ENCODE measurements at regions not wholly inside any gene's neighbourhood (a gene's known extent, or its start where the extent isn't known, plus 50 kb on each side); places are given as distances from the start of the nearest gene placed in this dataset.
"Not testable (repeated sequence)": the region's sequence is repeated elsewhere in the genome, so short reads cannot be mapped to it uniquely, and the experiment has no call there.

GRCh38 chr6:144661116-144661806, 376.1 kb downstream of the UTRN start:
- no peak overlapping the region for H3K27ac ChIP-seq
- TF ChIP-seq CTCF (conservative IDR thresholded peaks at IDR 0.05) = no peak

- no peak overlapping the region for H3K27ac ChIP-seq
- no peak for TF ChIP-seq CTCF (conservative IDR thresholded peaks at IDR 0.05)
These were observed 377.8 kb downstream of the UTRN start for GRCh38 chr6:144662812-144663365.

GRCh38 chr6:144664281-144664680, 379.1 kb downstream of the UTRN start:
- TF ChIP-seq CTCF (conservative IDR thresholded peaks at IDR 0.05) = no peak
- no peak overlapping the region for H3K27ac ChIP-seq

GRCh38 chr6:144664947-144665346, 379.8 kb downstream of the UTRN start:
- H3K27ac ChIP-seq = no peak overlapping the region
- TF ChIP-seq CTCF (conservative IDR thresholded peaks at IDR 0.05) = no peak

- TF ChIP-seq CTCF (conservative IDR thresholded peaks at IDR 0.05) = no peak
- H3K27ac ChIP-seq = no peak overlapping the region
These were observed 380.9 kb downstream of the UTRN start for GRCh38 chr6:144665932-144666450.

GRCh38 chr6:144666781-144667180, 381.6 kb downstream of the UTRN start:
- no peak overlapping the region for H3K27ac ChIP-seq
- no peak for TF ChIP-seq CTCF (conservative IDR thresholded peaks at IDR 0.05)

GRCh38 chr6:144667532-144668503, 382.7 kb downstream of the UTRN start:
- no peak overlapping the region for H3K27ac ChIP-seq
- TF ChIP-seq CTCF (conservative IDR thresholded peaks at IDR 0.05) = no peak

GRCh38 chr6:144670259-144670658, 385.1 kb downstream of the UTRN start:
- H3K27ac ChIP-seq = not testable (repeated sequence)

All from VCaP (cell line).